GM12874 (cell line): ENCODE measurements at regions not wholly inside any gene's neighbourhood (a gene's known extent, or its start where the extent isn't known, plus 50 kb on each side); places are given as distances from the start of the nearest gene placed in this dataset.

ENCODE experiments used
- TF ChIP-seq, protein P1 (sequence below): IDR thresholded peaks from 2 replicates; pipeline ENCODE4 v1.5.1; 2011; ENCODE audit warnings: low read depth, mild to moderate bottlenecking, control low read depth, low read length, moderate library complexity; ENCODE audit not compliant: insufficient read depth

DNA sequence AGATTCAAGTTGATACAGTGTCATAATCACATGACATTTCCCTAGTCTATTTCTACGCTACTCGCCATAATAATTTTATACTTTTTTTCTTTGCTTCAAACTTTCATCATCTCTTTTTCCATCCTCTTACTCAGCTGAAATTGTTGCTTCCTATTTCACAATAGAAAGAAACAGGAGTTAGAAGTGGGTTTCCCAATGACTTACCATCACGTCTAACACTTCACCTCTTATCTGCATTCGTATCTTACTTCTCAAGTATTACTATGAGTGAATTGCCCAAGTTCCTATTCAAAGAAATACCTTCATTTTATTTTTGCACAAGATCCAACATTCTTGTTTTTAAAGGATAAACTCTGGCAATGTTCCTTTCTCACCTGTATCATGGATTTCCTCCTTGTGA is 1539.9 kb downstream of the SI start:
- TF ChIP-seq, protein P1, sequence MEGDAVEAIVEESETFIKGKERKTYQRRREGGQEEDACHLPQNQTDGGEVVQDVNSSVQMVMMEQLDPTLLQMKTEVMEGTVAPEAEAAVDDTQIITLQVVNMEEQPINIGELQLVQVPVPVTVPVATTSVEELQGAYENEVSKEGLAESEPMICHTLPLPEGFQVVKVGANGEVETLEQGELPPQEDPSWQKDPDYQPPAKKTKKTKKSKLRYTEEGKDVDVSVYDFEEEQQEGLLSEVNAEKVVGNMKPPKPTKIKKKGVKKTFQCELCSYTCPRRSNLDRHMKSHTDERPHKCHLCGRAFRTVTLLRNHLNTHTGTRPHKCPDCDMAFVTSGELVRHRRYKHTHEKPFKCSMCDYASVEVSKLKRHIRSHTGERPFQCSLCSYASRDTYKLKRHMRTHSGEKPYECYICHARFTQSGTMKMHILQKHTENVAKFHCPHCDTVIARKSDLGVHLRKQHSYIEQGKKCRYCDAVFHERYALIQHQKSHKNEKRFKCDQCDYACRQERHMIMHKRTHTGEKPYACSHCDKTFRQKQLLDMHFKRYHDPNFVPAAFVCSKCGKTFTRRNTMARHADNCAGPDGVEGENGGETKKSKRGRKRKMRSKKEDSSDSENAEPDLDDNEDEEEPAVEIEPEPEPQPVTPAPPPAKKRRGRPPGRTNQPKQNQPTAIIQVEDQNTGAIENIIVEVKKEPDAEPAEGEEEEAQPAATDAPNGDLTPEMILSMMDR: no peak

DNA sequence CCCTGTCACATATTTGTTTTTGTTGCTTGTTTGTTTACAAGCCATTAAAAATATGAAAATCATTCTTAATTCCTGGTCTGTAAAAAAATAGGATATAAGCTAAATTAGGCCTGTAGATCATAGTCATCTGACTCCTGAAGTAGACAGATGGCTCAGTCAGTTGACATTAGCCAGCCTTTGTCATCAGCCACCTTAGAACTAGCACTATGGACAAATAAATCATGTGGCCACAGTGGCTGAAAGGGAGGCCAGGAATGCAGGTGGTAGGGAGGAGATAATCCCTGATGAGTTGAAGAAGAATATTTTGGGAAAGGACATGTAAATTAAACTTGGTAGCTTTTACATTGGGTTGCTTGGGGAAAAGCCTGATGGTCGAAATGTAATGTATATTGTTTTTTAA is 1544.9 kb downstream of the SI start:
- TF ChIP-seq, protein P1: no peak

DNA sequence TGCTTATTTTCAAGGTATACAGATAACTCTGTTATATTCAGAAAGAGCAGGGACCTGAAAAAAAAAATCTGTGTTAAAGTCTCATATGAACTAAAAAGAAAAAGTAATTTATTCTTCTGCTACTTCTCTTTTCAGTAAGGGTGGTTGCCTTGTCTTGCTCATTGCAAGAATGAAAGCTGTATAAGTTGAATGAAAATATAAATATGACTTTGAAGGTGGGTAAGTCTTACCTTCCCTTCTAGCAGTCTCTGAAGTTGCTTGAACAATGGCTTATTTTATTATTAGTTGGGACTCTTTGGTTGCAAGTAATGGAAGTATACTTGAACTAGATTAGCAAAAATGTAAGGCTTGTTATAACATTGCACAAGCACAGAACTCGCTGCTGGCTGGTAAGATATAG is 1554.9 kb downstream of the SI start:
- TF ChIP-seq, protein P1: no peak

DNA sequence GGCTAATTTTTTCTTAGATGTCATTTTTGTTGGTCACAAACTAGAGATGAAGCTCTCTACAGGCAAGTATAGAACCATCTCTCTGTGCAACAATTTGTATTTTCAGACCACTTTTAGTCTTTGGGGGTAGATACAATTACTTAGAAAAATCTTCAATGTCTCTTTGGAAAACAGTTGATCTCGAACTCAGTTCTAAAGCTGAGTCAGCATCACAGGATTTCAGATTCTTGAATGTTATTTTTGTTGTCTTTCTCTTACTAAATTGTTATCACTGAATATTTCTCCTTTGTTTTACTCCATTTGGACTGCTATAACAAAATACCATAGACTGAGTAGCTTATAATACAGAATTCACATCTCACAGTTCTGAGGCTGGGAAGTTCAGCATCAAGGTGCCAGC is 1557.0 kb downstream of the SI start:
- TF ChIP-seq, protein P1: no peak

DNA sequence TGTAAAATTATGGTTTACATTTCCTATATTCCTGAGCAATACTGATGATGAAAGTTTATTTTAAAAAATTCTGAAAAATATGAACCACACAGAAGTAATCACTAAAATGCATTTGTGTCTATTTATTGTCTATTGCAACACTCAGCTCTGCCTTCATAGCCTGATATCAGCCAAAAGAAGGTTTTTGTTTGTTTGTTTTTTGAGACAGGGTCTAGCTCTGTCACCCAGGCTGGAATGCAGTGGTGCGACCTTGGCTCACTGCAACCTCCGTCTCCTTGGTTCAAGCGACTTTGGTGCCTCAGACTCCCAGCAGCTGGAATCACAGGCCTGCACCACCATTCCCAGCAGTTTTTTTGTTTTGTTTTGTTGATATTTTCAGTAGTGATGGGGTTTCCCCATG is 1560.2 kb downstream of the SI start:
- TF ChIP-seq, protein P1: no peak

DNA sequence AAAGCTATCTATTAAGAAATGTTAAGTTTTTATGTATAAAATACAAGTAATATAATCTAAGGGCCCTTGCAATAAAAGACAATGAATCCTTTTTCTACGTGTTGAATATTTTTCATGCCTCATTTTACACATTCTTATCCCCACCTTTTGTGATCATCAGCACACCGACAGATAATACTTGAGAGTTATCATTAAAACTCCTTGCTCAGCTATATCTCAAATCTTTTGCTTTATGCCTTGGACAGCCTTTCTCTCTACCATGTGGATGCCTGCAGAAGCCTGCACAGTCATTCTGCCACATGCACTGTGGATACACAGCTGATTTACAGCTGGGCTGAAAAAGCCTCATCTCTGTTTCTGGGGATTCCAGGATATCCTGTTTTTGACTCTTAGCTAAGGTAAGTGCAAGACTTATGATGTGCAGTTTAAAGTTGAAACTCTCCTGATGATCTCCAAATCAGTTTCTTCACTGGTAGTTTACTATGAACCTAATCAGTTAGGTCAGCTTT is 1565.1 kb downstream of the SI start:
- TF ChIP-seq, protein P1: no peak

DNA sequence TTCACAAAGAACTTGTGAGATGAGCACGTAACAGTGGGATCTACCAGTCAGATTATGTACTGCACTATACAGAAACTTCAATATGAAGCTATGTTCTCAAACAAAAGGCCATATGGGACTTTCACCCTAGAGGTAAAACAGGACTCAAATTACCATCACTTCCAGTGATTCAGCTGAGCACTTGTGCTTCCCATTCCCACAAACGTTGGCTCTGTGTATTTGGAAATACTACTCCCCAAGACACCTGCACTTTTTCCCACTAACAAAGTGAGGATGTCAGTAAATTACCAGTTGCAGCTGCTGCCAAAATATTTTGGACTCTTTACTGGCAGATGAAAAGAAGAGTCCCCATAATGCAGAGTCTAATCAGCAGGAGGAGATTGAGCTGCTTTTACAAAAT is 1570.1 kb downstream of the SI start:
- TF ChIP-seq, protein P1: no peak

DNA sequence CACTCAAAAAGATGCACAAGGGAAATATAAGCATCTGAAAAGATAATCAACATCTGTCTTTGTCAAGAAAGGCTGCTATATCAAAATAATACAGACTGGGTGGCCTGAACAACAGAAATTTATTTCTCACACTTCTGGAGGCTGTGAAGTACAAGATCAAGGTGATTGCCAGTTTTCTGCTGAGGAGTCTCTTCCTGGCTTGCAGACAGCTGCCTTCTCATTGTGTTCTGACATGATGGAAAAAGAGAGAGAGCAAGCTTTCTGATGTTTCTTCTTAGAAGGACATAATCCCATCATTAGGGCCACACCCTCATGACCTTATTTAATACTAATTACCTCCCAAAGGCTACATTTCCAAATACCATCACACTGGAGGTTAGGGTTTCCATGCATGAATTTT is 1573.3 kb downstream of the SI start:
- TF ChIP-seq, protein P1: no peak
